Body of pancreas (tissue), 4 donors: ENCODE measurements at regions not wholly inside any gene's neighbourhood (a gene's known extent, or its start where the extent isn't known, plus 50 kb on each side); places are given as distances from the start of the nearest gene placed in this dataset.

Source experiments
- ATAC-seq: fragments of 150-250 bp; one replicate; pipeline ENCODE4 v1.9.1; 2016
- DNase-seq, 4 donors: peaks; one replicate each; pipeline ENCODE4 v3.0.0-alpha.2; 2019
- H3K27ac ChIP-seq, 4 donors: fragments of 200-600 bp; sonication (generic); 1 replicate in 3 of 4; 2 replicates in 1 of 4; pipeline versions ENCODE4 v1.5.1 to v1.6.1; 2016 to 2019; ENCODE audit warnings: mild to moderate bottlenecking in 1 of 4, mixed read lengths in 1 of 4, moderate library complexity in 1 of 4
- H3K27me3 ChIP-seq, 2 donors: fragments of 200-600 bp; sonication (generic); one replicate each; pipeline ENCODE4 v1.6.0; 2016; ENCODE audit warnings: mild to moderate bottlenecking in 1 of 2
- H3K36me3 ChIP-seq, 2 donors: fragments of 200-600 bp; sonication (generic); replicated peaks in 1 of 2; 2 replicates each; pipeline ENCODE4 v1.5.1; 2016; ENCODE audit warnings: low read depth in 2 of 2; ENCODE audit not compliant: insufficient read depth in 1 of 2
- H3K4me1 ChIP-seq: fragments of 200-600 bp; sonication (generic); one replicate; pipeline ENCODE4 v1.6.0; 2016
- H3K4me3 ChIP-seq, 2 donors: fragments of 200-600 bp; sonication (generic); 1 replicate in 1 of 2; 2 replicates in 1 of 2; pipeline ENCODE4 v1.5.1; 2016 to 2019
- H3K9me3 ChIP-seq, 3 donors: fragments of 200-600 bp; sonication (generic); 1 replicate in 2 of 3; 2 replicates in 1 of 3; pipeline ENCODE4 v1.5.1; 2016
- POLR2A ChIP-seq, 3 donors: fragments of 450-650 bp; IDR thresholded peaks; one replicate each; pipeline ENCODE4 v1.6.1; 2016; ENCODE audit warnings: antibody characterized with exemption in 3 of 3, mild to moderate bottlenecking in 2 of 3
- WGBS, 2 donors: methylation state at CpG; one replicate each; pipeline ENCODE4 v1.1.5; 2017; 5-methylcytosine and 5-hydroxymethylcytosine counted together
- intact Hi-C: fragments of 100-400 bp; cut with DNase I; formaldehyde crosslinking; loops from one replicate; pipeline ENCODE4 v1.15.1; 2023
- TF ChIP-seq, protein P1 (sequence below), 7 experiments: fragments of 450-650 bp in 4 of 7; fragments of 200-600 bp in 3 of 7; sonication (generic) in 3 of 7; IDR thresholded peaks; one replicate each; pipeline ENCODE4 v1.5.1; 2016 to 2019; ENCODE audit warnings: antibody characterized with exemption in 7 of 7

DNA sequence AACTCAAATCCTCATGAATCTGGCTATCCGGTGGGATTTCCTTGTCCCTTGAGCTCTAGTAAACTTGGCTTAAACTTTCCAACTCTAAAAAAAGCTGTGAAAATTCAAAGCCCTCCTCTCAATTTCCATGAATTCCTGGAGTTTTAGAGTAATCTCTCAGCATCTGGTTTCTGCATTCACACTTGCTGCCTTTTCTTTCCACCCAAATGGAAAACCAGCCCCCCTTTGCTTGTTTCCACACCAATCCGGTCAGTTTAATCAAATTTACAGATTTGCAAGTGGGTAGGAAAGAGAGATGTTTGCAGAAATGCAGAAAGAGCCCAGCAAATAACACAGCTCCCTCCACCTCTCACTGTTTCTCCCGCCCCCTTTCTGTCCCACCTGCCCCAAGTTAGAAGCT lies 91.1 kb downstream of the ENC1 start:
- H3K36me3 ChIP-seq = no peaks in the 10 kb centered on the region
- 80 to 84% methylated on average over 3 of the region's 3 CpGs for WGBS, 2 donors

DNA sequence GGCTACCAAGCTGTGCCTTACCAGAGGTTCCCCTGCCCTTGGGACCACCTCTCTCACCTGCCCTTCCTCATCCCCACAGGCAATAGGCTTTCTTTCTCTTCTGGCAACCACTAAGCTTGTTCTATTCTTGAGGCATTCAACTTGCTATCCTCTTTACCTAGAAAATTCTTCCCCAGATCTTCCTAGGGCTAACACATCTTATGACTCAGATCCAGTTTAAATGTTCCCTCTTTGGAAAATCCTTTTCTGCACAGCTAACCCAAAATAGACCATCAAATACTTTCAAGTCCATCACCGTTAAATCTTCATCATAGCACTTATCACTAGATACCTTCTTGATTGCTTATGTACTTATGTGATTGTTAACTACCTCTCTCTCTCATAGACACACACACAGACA lies 93.7 kb downstream of the ENC1 start:
- WGBS, 2 donors = 88 to 96% methylated on average over 1 of the region's 1 CpG
- no peak for ATAC-seq

More for the DNA sequence above, 91.1 kb downstream of the ENC1 start:
- Histone ChIP-seq H3K4me1 (no peaks in the 10 kb centered on the region), H3K4me3 (no peak overlapping the region), H3K27me3 (no peaks in the 10 kb centered on the region), H3K9me3 (no peaks in the 10 kb centered on the region), H3K27ac (no peak overlapping the region)
- intact Hi-C loops = no loop called here
- DNase-seq = no peak
- ATAC-seq = no peak
- TF ChIP-seq POLR2A (IDR thresholded peaks at IDR 0.05) = no peak
- TF ChIP-seq, protein P1, sequence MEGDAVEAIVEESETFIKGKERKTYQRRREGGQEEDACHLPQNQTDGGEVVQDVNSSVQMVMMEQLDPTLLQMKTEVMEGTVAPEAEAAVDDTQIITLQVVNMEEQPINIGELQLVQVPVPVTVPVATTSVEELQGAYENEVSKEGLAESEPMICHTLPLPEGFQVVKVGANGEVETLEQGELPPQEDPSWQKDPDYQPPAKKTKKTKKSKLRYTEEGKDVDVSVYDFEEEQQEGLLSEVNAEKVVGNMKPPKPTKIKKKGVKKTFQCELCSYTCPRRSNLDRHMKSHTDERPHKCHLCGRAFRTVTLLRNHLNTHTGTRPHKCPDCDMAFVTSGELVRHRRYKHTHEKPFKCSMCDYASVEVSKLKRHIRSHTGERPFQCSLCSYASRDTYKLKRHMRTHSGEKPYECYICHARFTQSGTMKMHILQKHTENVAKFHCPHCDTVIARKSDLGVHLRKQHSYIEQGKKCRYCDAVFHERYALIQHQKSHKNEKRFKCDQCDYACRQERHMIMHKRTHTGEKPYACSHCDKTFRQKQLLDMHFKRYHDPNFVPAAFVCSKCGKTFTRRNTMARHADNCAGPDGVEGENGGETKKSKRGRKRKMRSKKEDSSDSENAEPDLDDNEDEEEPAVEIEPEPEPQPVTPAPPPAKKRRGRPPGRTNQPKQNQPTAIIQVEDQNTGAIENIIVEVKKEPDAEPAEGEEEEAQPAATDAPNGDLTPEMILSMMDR (IDR thresholded peaks at IDR 0.05) = no peak

DNA sequence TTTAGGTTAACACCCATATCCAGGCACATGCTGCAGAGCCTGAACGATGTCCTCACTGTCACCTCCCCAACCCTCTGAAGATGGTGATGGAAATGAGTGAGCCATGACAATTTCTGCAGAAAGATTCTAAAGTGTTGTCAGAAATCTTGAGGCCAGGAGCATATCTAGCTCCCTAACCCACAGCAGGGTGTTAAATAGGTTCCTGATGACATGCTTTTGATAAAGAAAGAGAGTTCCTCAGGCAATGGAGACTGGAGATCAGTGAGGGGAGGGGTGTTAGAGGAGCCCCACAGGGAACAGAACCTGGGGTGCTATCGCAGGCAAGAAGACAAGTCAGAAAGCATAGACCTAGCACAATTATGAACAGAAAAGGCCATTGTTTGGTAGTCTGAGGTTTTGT lies 95.7 kb downstream of the ENC1 start:
- ATAC-seq (no peak), DNase-seq (no peak)
- Histone ChIP-seq H3K27me3 (no peaks in the 10 kb centered on the region), H3K27ac (peak overlapping the region in 3 of 4 donors; percentile 1 to 87 (median 62)), H3K36me3 (no peaks in the 10 kb centered on the region), H3K9me3 (no peaks in the 10 kb centered on the region), H3K4me1 (peaks cover 32% of the 10 kb centered on the region), H3K4me3 (no peak overlapping the region)
- intact Hi-C loops = no loop called here
- TF ChIP-seq, protein P1 (IDR thresholded peaks at IDR 0.05) = no peak
- TF ChIP-seq POLR2A (IDR thresholded peaks at IDR 0.05) = no peak
- 93 to 94% methylated on average over 2 of the region's 2 CpGs for WGBS, 2 donors

More for the DNA sequence above, 93.7 kb downstream of the ENC1 start:
- Histone ChIP-seq H3K9me3 (no peaks in the 10 kb centered on the region), H3K27me3 (no peaks in the 10 kb centered on the region), H3K4me3 (no peak overlapping the region), H3K4me1 (peaks cover 13% of the 10 kb centered on the region), H3K27ac (no peak overlapping the region), H3K36me3 (no peaks in the 10 kb centered on the region)
- TF ChIP-seq POLR2A (IDR thresholded peaks at IDR 0.05) = no peak
- TF ChIP-seq, protein P1 (IDR thresholded peaks at IDR 0.05) = no peak
- no peak for DNase-seq
- intact Hi-C loops = no loop called here

DNA sequence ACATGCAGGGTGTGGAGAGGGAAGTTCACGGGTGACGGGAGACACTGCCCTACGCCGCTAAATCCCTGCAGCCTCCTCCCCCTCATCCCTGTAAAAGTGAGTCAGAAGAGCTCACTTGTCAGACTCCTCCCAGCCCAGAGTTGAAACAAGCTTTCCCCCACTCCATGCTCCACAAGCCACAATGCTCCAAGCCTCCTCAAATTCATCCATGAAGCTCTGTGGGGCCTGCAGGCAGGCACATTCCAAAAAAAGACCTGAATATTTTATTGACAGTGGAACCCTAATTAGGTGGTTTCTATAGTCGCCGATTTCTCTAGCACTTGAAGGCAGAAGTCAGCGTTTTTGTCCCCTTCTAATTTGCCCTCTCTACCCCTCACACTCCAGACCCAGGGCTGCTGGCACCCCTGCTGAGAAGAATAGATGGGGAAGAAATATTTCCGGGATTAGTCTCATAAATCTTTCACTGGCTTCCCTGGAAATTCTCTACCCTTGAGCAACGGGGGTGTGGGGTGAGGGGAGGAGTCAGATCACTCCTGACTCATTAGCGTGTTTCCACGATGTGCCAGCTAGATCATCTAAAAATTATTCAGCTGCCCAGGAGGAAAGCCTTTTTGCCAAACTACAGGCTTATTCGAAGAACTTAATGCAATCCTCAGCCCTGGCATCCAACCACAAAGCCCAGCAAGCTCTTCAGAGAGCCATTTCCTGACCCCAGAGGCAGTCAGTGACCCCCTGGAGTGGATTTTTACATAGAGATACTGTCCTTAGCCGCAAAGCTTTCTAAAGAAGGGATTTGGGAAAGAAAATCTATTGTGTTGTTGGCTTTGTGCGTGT lies 97.1 kb downstream of the ENC1 start:
- H3K27ac ChIP-seq = peak overlapping the region in 3 of 4 donors; percentile 62 to 87 (median 75)
- no peaks in the 10 kb centered on the region for H3K36me3 ChIP-seq
- no peaks in the 10 kb centered on the region for H3K27me3 ChIP-seq
- no peaks in the 10 kb centered on the region for H3K9me3 ChIP-seq
- ATAC-seq = peak; percentile 75
- DNase-seq = peak; percentile 41 to 78 (median 50)
- 40 to 49% methylated on average over 14 of the region's 14 CpGs for WGBS, 2 donors
- peaks cover 41% of the 10 kb centered on the region for H3K4me1 ChIP-seq
- no peak overlapping the region for H3K4me3 ChIP-seq
- TF ChIP-seq, protein P1 (IDR thresholded peaks at IDR 0.05) = no peak
- peak in 2 of 3 donors; percentile 21 to 32 for TF ChIP-seq POLR2A (IDR thresholded peaks at IDR 0.05)
- intact Hi-C loops = no loop called here

DNA sequence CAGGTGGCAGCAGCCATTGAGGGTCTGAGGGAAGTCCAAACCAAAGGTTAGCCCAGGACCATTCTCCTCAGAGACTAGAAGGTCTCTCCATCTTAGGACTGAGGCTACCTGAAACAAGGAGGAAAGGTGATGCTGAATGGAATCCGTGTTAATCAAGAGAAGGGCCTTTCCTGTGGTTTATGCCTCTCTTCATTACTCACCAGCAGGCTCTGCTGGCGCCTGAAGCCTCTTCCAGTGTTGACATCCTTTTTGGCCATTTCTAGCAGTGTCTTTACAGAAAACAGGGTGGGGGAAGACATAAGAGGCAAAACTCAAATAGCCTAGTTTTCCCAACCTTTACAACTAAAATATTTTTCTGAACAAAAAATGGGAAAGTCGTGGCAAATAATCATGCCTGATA lies 98.0 kb downstream of the ENC1 start:
- peak overlapping the region in 2 of 4 donors; percentile 75 to 87 for H3K27ac ChIP-seq
- ATAC-seq (no peak), DNase-seq (no peak)
- no peak overlapping the region for H3K4me3 ChIP-seq
- intact Hi-C loops = no loop called here
- TF ChIP-seq, protein P1 (IDR thresholded peaks at IDR 0.05) = no peak
- TF ChIP-seq POLR2A (IDR thresholded peaks at IDR 0.05) = no peak
- H3K27me3 ChIP-seq = no peaks in the 10 kb centered on the region
- peaks cover 47% of the 10 kb centered on the region for H3K4me1 ChIP-seq
- 81 to 84% methylated on average over 3 of the region's 3 CpGs for WGBS, 2 donors
- H3K9me3 ChIP-seq = no peaks in the 10 kb centered on the region
- no peaks in the 10 kb centered on the region for H3K36me3 ChIP-seq
